Transverse colon (tissue), 4 donors: ENCODE measurements at regions not wholly inside any gene's neighbourhood (a gene's known extent, or its start where the extent isn't known, plus 50 kb on each side); places are given as distances from the start of the nearest gene placed in this dataset.

Experiments
- DNase-seq: peaks from one replicate; pipeline ENCODE4 v3.0.0-alpha.2; 2019
- H3K27ac ChIP-seq, 4 donors: fragments of 200-600 bp; sonication (generic); 2 replicates each; pipeline ENCODE4 v1.5.1; 2016 to 2018; ENCODE audit warnings: inconsistent platforms in 4 of 4
- H3K27me3 ChIP-seq: fragments of 200-600 bp; sonication (generic); 2 replicates; pipeline ENCODE4 v1.5.1; 2017; ENCODE audit warnings: inconsistent platforms
- H3K36me3 ChIP-seq, 4 donors: fragments of 200-600 bp; sonication (generic); 2 replicates each; pipeline ENCODE4 v1.5.1; 2017 to 2019; ENCODE audit warnings: inconsistent platforms in 4 of 4
- H3K4me1 ChIP-seq, 4 donors: fragments of 200-600 bp; sonication (generic); 2 replicates each; pipeline ENCODE4 v1.5.1; 2017 to 2020; ENCODE audit warnings: inconsistent platforms in 4 of 4
- H3K4me3 ChIP-seq, 4 donors: fragments of 200-600 bp; sonication (generic); 1 replicate in 1 of 4; 2 replicates in 3 of 4; pipeline versions ENCODE4 v1.5.1 to v1.6.1; 2017 to 2019; ENCODE audit warnings: inconsistent platforms in 4 of 4
- H3K9me3 ChIP-seq, 2 donors: fragments of 200-600 bp; sonication (generic); 2 replicates each; pipeline ENCODE4 v1.5.1; 2017 to 2019; ENCODE audit warnings: inconsistent platforms in 2 of 2
- CTCF ChIP-seq, 5 experiments: fragments of 200-600 bp in 3 of 5; fragments of 450-650 bp in 2 of 5; sonication (generic) in 3 of 5; IDR thresholded peaks; 1 replicate in 2 of 5; 2 replicates in 3 of 5; pipeline ENCODE4 v1.5.1; 2016 to 2017; ENCODE audit warnings: antibody characterized with exemption in 5 of 5, inconsistent platforms in 3 of 5, mild to moderate bottlenecking in 2 of 5, moderate library complexity in 1 of 5
- EP300 ChIP-seq: sonication (generic); formaldehyde crosslinking; IDR thresholded peaks from one replicate; pipeline ENCODE4 v1.6.1; 2017; ENCODE audit warnings: antibody characterized with exemption, low read depth
- POLR2A ChIP-seq: fragments of 450-650 bp; IDR thresholded peaks from one replicate; pipeline ENCODE4 v1.6.1; 2016; ENCODE audit warnings: antibody characterized with exemption, mild to moderate bottlenecking, moderate library complexity
- POLR2AphosphoS5 ChIP-seq, 3 donors: sonication (generic); formaldehyde crosslinking; IDR thresholded peaks; one replicate each; pipeline ENCODE4 v1.6.1; 2016; ENCODE audit warnings: antibody characterized with exemption in 3 of 3
- WGBS, 2 donors: methylation state at CpG; one replicate each; pipeline ENCODE4 v1.1.5; 2018; ENCODE audit warnings: low coverage in 1 of 2; 5-methylcytosine and 5-hydroxymethylcytosine counted together
- in situ Hi-C, 4 donors: fragments of 200-750 bp; cut with MboI; loops; one replicate each; pipeline versions ENCODE4 v1.15.0 to v1.15.1; 2017; ENCODE audit warnings: low sequenced_read_pairs in 3 of 4, low pct_ligation_motif_present in 1 of 4, low pct_unique_long_range_greater_than_20kb in 1 of 4
- intact Hi-C: fragments of 100-400 bp; cut with DNase I; formaldehyde crosslinking; loops from one replicate; pipeline ENCODE4 v1.15.1; 2023; ENCODE audit warnings: low total_unique reads

GRCh38 chr5:171680485-171680884 lies 105.1 kb upstream of the SMIM23 start:
- Histone ChIP-seq H3K4me3 (no peak overlapping the region), H3K27me3 (peaks cover 7% of the 10 kb centered on the region), H3K27ac (no peak overlapping the region), H3K9me3 (no peaks in the 10 kb centered on the region), H3K4me1 (no peaks in the 10 kb centered on the region), H3K36me3 (no peaks in the 10 kb centered on the region)
- intact Hi-C loops (no loop called here), in situ Hi-C loops (no loop called here)
- DNase-seq = no peak
- no peak for TF ChIP-seq POLR2AphosphoS5 (IDR thresholded peaks at IDR 0.05)
- no peak for TF ChIP-seq CTCF (IDR thresholded peaks at IDR 0.05)
- no peak for TF ChIP-seq EP300
- TF ChIP-seq POLR2A = no peak
- WGBS, 2 donors = 75 to 80% methylated on average over 2 to 6 of the region's 6 CpGs

DNA sequence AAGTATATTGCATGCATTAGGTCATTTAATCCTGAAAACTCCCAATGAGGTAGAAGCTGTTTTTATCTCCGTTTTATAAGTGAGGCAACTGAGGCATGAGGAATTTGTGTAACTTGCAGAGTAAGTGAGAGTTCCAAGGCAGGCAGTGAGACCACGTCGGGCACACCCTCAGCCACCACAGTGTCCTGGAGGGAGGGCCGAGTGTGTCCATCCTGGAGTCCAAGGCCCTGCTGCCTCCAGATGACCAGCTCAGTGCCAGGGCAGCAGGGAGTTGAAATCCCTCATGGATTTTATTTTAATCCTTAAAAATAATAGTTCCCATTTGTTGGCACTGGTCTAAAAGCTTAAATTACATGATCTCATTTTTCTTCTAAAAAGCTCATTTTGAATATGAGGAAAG lies 104.6 kb upstream of the SMIM23 start:
- Histone ChIP-seq H3K27ac (no peak overlapping the region), H3K4me3 (no peak overlapping the region), H3K36me3 (no peaks in the 10 kb centered on the region), H3K4me1 (no peaks in the 10 kb centered on the region), H3K9me3 (no peaks in the 10 kb centered on the region), H3K27me3 (peaks cover 7% of the 10 kb centered on the region)
- 57 to 89% methylated on average over 1 to 4 of the region's 4 CpGs for WGBS, 2 donors
- in situ Hi-C loops = no loop called here
- intact Hi-C loops = no loop called here
- DNase-seq = no peak
- TF ChIP-seq POLR2A (no peak), EP300 (no peak), POLR2AphosphoS5 (IDR thresholded peaks at IDR 0.05) (no peak), CTCF (IDR thresholded peaks at IDR 0.05) (no peak)

GRCh38 chr5:171681677-171682076 lies 103.9 kb upstream of the SMIM23 start:
- in situ Hi-C loops = no loop called here
- TF ChIP-seq POLR2A (no peak), EP300 (no peak), CTCF (IDR thresholded peaks at IDR 0.05) (no peak), POLR2AphosphoS5 (IDR thresholded peaks at IDR 0.05) (no peak)
- 50 to 58% methylated on average over 1 to 6 of the region's 6 CpGs for WGBS, 2 donors
- Histone ChIP-seq H3K27me3 (peaks cover 7% of the 10 kb centered on the region), H3K9me3 (no peaks in the 10 kb centered on the region), H3K4me1 (no peaks in the 10 kb centered on the region), H3K27ac (no peak overlapping the region), H3K4me3 (no peak overlapping the region), H3K36me3 (no peaks in the 10 kb centered on the region)
- no peak for DNase-seq
- intact Hi-C loops = no loop called here

DNA sequence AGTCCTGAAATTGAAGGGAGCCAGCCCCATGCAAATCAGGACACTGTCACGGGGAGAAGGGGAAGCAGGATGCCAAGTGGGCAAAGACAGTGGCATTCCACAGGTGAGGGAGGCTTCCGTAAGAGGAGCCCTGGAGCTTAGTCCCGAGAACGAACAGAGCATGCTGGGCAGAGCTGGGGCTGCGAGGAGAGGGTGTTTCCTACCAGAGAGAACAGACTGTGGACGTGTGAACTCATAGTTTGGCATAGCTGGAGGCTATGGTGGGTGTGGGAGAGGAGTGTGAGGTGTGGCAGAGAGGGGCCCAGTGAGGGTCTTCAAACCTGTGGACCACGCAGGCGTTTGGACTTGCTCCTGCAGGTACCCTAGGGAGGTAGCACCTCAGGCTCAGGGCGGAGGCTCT lies 102.8 kb upstream of the SMIM23 start:
- no peak overlapping the region for H3K27ac ChIP-seq
- no peak overlapping the region for H3K4me3 ChIP-seq
- peaks cover 7% of the 10 kb centered on the region for H3K27me3 ChIP-seq
- H3K9me3 ChIP-seq = no peaks in the 10 kb centered on the region
- intact Hi-C loops (no loop called here), in situ Hi-C loops (no loop called here)
- DNase-seq = no peak
- no peak for TF ChIP-seq CTCF (IDR thresholded peaks at IDR 0.05)
- no peak for TF ChIP-seq EP300
- no peak for TF ChIP-seq POLR2AphosphoS5 (IDR thresholded peaks at IDR 0.05)
- no peak for TF ChIP-seq POLR2A
- WGBS, 2 donors = 78% methylated on average over 9 of the region's 9 CpGs; no CpG with 5 or more reads in 1 of the 2 donors
- H3K4me1 ChIP-seq = no peaks in the 10 kb centered on the region
- no peaks in the 10 kb centered on the region for H3K36me3 ChIP-seq
